H9 (cell line): ENCODE measurements at regions not wholly inside any gene's neighbourhood (a gene's known extent, or its start where the extent isn't known, plus 50 kb on each side); places are given as distances from the start of the nearest gene placed in this dataset.
A peak's percentile ranks its signal among the peaks of the same experiment; 100 is the strongest.

Experiments
- DNase-seq: peaks from one replicate; pipeline ENCODE4 v3.0.0-alpha.2; 2017
- H2AFZ ChIP-seq: one replicate; pipeline ENCODE4 v1.6.1; 2013; ENCODE audit warnings: mild to moderate bottlenecking, low read length, control low read depth, moderate library complexity
- H2AK5ac ChIP-seq: 2 replicates; pipeline ENCODE4 v1.6.1; 2013; ENCODE audit warnings: low read length, control low read depth, mixed read lengths; ENCODE audit not compliant: insufficient read length
- H2BK120ac ChIP-seq: one replicate; pipeline ENCODE4 v1.6.1; 2013; ENCODE audit warnings: low read depth, mild to moderate bottlenecking, low read length, control low read depth, inconsistent platforms; ENCODE audit not compliant: poor library complexity, severe bottlenecking
- H2BK12ac ChIP-seq: 2 replicates; pipeline ENCODE4 v1.6.1; 2013; ENCODE audit warnings: low read length, control low read depth, mixed read lengths, low read depth; ENCODE audit not compliant: insufficient read length
- H2BK15ac ChIP-seq: 2 replicates; pipeline ENCODE4 v1.6.1; 2013; ENCODE audit warnings: low read depth, low read length, control low read depth
- H2BK20ac ChIP-seq: one replicate; pipeline ENCODE4 v1.6.1; 2013; ENCODE audit warnings: low read depth, mild to moderate bottlenecking, low read length, control low read depth, inconsistent platforms; ENCODE audit not compliant: poor library complexity, severe bottlenecking
- H2BK5ac ChIP-seq: 2 replicates; pipeline ENCODE4 v1.6.1; 2013; ENCODE audit warnings: low read length, control low read depth, mixed read lengths; ENCODE audit not compliant: insufficient read length
- H3K14ac ChIP-seq: 2 replicates; pipeline ENCODE4 v1.6.1; 2013; ENCODE audit warnings: low read length, control low read depth; ENCODE audit not compliant: insufficient read depth
- H3K18ac ChIP-seq: 2 replicates; pipeline ENCODE4 v1.6.1; 2013; ENCODE audit warnings: low read depth, mild to moderate bottlenecking, mixed read lengths, low read length, control low read depth; ENCODE audit not compliant: insufficient read length
- H3K23ac ChIP-seq: 2 replicates; pipeline ENCODE4 v1.6.1; 2013; ENCODE audit warnings: low read length, control low read depth, mixed read lengths, low read depth; ENCODE audit not compliant: insufficient read length
- H3K23me2 ChIP-seq: 2 replicates; pipeline ENCODE4 v1.6.1; 2013; ENCODE audit warnings: low read depth, mild to moderate bottlenecking, mixed read lengths, low read length, control low read depth; ENCODE audit not compliant: insufficient read length, poor library complexity, severe bottlenecking
- H3K27ac ChIP-seq: 2 replicates; pipeline ENCODE4 v1.5.1; 2013; ENCODE audit warnings: low read length, control low read depth, mixed read lengths, low read depth; ENCODE audit not compliant: insufficient read length
- H3K27me3 ChIP-seq: 2 replicates; pipeline ENCODE4 v1.6.1; 2013; ENCODE audit warnings: low read length, control low read depth, inconsistent platforms; ENCODE audit not compliant: insufficient read depth
- H3K4ac ChIP-seq: 2 replicates; pipeline ENCODE4 v1.6.1; 2013; ENCODE audit warnings: low read depth, mild to moderate bottlenecking, control low read depth, inconsistent platforms, low read length, moderate library complexity
- H3K4me1 ChIP-seq: 2 replicates; pipeline ENCODE4 v1.6.1; 2013; ENCODE audit warnings: low read length, control low read depth, inconsistent platforms; ENCODE audit not compliant: insufficient read depth
- H3K4me2 ChIP-seq: 2 replicates; pipeline ENCODE4 v1.6.1; 2013; ENCODE audit warnings: low read length, control low read depth, mixed read lengths; ENCODE audit not compliant: insufficient read length, insufficient read depth
- H3K56ac ChIP-seq: 2 replicates; pipeline ENCODE4 v1.6.1; 2013; ENCODE audit warnings: low read depth, mild to moderate bottlenecking, mixed read lengths, low read length, control low read depth; ENCODE audit not compliant: insufficient read length
- H3K79me1 ChIP-seq: 2 replicates; pipeline ENCODE4 v1.6.1; 2013; ENCODE audit warnings: low read depth, mild to moderate bottlenecking, moderate library complexity, low read length, control low read depth, inconsistent platforms; ENCODE audit not compliant: insufficient read depth, poor library complexity, severe bottlenecking
- H3K79me2 ChIP-seq: 2 replicates; pipeline ENCODE4 v1.6.1; 2013; ENCODE audit warnings: low read length, control low read depth, inconsistent platforms; ENCODE audit not compliant: insufficient read depth
- H3K9ac ChIP-seq: 2 replicates; pipeline ENCODE4 v1.6.1; 2013; ENCODE audit warnings: low read length, control low read depth, mixed read lengths; ENCODE audit not compliant: insufficient read length; ENCODE audit errors: extremely low read depth
- H3K9me3 ChIP-seq: one replicate; pipeline ENCODE4 v1.6.1; 2013; ENCODE audit warnings: low read depth, low read length, inconsistent platforms; ENCODE audit not compliant: control insufficient read depth
- H3T11ph ChIP-seq: one replicate; pipeline ENCODE4 v1.6.1; 2013; ENCODE audit warnings: mild to moderate bottlenecking, low read length, control low read depth, inconsistent platforms
- H4K20me1 ChIP-seq: one replicate; pipeline ENCODE4 v1.6.1; 2013; ENCODE audit not compliant: control insufficient read depth, insufficient read length, insufficient read depth
- H4K5ac ChIP-seq: 2 replicates; pipeline ENCODE4 v1.6.1; 2013; ENCODE audit warnings: low read depth, mild to moderate bottlenecking, mixed read lengths, low read length, control low read depth; ENCODE audit not compliant: insufficient read length
- H4K8ac ChIP-seq: replicated peaks from 2 replicates; pipeline ENCODE4 v1.6.1; 2013; ENCODE audit warnings: low read length, control low read depth, mixed read lengths, low read depth; ENCODE audit not compliant: insufficient read length
- H4K91ac ChIP-seq: 2 replicates; pipeline ENCODE4 v1.6.1; 2013; ENCODE audit warnings: low read depth, mild to moderate bottlenecking, moderate library complexity, mixed read lengths, low read length, control low read depth; ENCODE audit not compliant: insufficient read length
- H3K27ac Mint-ChIP-seq, 3 experiments: 2 replicates in 2 of 3; 3 replicates in 1 of 3; pipeline ENCODE4 v1.8.0; 2020 to 2021; ENCODE audit warnings: mixed read lengths in 3 of 3, mild to moderate bottlenecking in 1 of 3, moderate library complexity in 1 of 3
- H3K27me3 Mint-ChIP-seq: 2 replicates; pipeline ENCODE4 v1.8.0; 2021; ENCODE audit warnings: low read depth, mild to moderate bottlenecking, moderate library complexity, mixed read lengths
- H3K36me3 Mint-ChIP-seq, 3 experiments: 2 replicates in 2 of 3; 3 replicates in 1 of 3; pipeline ENCODE4 v1.8.0; 2020 to 2021; ENCODE audit warnings: low read depth in 3 of 3, mixed read lengths in 3 of 3; ENCODE audit not compliant: insufficient read depth in 1 of 3
- H3K4me1 Mint-ChIP-seq, 2 experiments: 2 replicates each; pipeline ENCODE4 v1.8.0; 2020; ENCODE audit warnings: mixed read lengths in 2 of 2
- H3K4me3 Mint-ChIP-seq, 2 experiments: 2 replicates in 1 of 2; 3 replicates in 1 of 2; pipeline ENCODE4 v1.8.0; 2020 to 2021; ENCODE audit warnings: mild to moderate bottlenecking in 2 of 2, mixed read lengths in 2 of 2, moderate library complexity in 1 of 2
- H3K9me3 Mint-ChIP-seq, 2 experiments: 2 replicates in 1 of 2; 3 replicates in 1 of 2; pipeline ENCODE4 v1.8.0; 2020; ENCODE audit warnings: mild to moderate bottlenecking in 2 of 2, mixed read lengths in 2 of 2, moderate library complexity in 1 of 2
- WGBS: extraction: QIAGEN DNeasy Blood & Tissue Kit; methylation state at CpG from one replicate; pipeline ENCODE4 v1.1.7; 2013; ENCODE audit warnings: missing lambda C conversion rate, low lambda C conversion rate, mixed read lengths; ENCODE audit not compliant: insufficient read length; ENCODE audit errors: extremely low coverage; 5-methylcytosine and 5-hydroxymethylcytosine counted together
- TF ChIP-seq, protein P1 (sequence below): fragments of 200-600 bp; sonication (generic); conservative IDR thresholded peaks from 3 replicates; pipeline ENCODE4 v1.8.0; 2021; ENCODE audit warnings: antibody characterized with exemption, mild to moderate bottlenecking

DNA sequence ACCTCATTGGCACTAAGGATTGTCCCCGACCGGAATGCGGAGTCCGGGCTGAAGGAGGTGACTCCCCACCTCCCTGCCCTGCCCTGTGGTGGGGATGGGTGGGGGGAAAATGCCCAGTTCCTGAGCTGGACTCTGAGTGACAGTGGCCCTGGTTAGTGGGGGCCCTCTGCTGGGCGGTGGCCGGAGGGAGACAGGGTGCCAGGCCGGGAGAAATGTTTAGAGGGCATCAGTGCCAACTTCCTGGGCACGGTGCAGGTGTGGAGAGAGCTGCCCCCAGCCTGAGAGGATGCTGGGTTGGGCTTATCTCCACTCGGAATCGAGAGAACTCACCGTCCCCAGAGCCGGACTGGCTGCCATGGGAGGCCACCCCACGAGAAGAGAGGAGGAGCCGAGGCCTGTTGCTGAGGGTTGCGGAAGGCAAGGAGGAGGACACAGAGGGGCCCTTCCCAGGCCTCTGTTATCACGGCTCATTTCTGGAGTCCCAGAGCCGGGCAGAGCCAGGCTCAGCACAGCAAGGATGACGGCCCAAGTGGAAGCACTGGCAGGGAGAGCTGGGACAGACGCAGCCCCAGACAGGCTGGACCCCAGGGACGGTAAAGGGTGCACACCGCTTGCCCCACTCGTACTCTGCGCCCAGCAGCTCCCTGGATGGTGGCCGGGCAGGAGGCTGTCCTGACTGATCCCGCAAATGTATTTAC is 156.7 kb downstream of the KIF26A start:
- Histone ChIP-seq H3K79me1 (no peaks in the 10 kb centered on the region), H3K4me1 (peaks cover 7% of the 10 kb centered on the region; the same call in 1 of the 2 replicates), H3K14ac (no peak overlapping the region), H2AFZ (no peak overlapping the region), H3K9ac (no peak overlapping the region), H3K9me3 (no peaks in the 10 kb centered on the region), H2BK120ac (no peak overlapping the region), H2BK12ac (no peak overlapping the region), H3K27me3 (no peaks in the 10 kb centered on the region), H3T11ph (no peak overlapping the region), H2BK20ac (no peak overlapping the region), H3K27ac (no peak overlapping the region), H4K91ac (no peak overlapping the region), H2AK5ac (no peak overlapping the region), H2BK5ac (no peak overlapping the region), H3K4me2 (no peak overlapping the region), H3K23me2 (no peaks in the 10 kb centered on the region), H2BK15ac (no peak overlapping the region), H3K56ac (no peak overlapping the region), H3K79me2 (no peaks in the 10 kb centered on the region), H4K5ac (no peak overlapping the region), H3K23ac (no peak overlapping the region), H4K8ac (no peak overlapping the region), H3K4ac (no peak overlapping the region), H3K18ac (no peak overlapping the region), H4K20me1 (no peaks in the 10 kb centered on the region)
- H3K4me1 Mint-ChIP-seq, result peaks cover 38 to 43% of the 10 kb centered on the region in 2 experiments
- peaks cover 0 to 15% of the 10 kb centered on the region in 2 experiments; a peak in 2 of 5 replicates for H3K9me3 Mint-ChIP-seq
- WGBS, result no CpG with 5 or more reads among the region's 25 CpGs
- H3K36me3 Mint-ChIP-seq, result no peaks in the 10 kb centered on the region
- DNase-seq, result peak; percentile 26
- peak overlapping the region in 1 of 3 experiments; percentile 92; a peak in 2 of 7 replicates for H3K27ac Mint-ChIP-seq
- no peak overlapping the region for H3K4me3 Mint-ChIP-seq
- TF ChIP-seq, protein P1, sequence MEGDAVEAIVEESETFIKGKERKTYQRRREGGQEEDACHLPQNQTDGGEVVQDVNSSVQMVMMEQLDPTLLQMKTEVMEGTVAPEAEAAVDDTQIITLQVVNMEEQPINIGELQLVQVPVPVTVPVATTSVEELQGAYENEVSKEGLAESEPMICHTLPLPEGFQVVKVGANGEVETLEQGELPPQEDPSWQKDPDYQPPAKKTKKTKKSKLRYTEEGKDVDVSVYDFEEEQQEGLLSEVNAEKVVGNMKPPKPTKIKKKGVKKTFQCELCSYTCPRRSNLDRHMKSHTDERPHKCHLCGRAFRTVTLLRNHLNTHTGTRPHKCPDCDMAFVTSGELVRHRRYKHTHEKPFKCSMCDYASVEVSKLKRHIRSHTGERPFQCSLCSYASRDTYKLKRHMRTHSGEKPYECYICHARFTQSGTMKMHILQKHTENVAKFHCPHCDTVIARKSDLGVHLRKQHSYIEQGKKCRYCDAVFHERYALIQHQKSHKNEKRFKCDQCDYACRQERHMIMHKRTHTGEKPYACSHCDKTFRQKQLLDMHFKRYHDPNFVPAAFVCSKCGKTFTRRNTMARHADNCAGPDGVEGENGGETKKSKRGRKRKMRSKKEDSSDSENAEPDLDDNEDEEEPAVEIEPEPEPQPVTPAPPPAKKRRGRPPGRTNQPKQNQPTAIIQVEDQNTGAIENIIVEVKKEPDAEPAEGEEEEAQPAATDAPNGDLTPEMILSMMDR, result no peak
- H3K27me3 Mint-ChIP-seq, result peaks cover 4% of the 10 kb centered on the region; the same call in 1 of the 2 replicates
